ENCODE measurements at regions not wholly inside any gene's neighbourhood (a gene's known extent, or its start where the extent isn't known, plus 50 kb on each side); places are given as distances from the start of the nearest gene placed in this dataset.

DNA sequence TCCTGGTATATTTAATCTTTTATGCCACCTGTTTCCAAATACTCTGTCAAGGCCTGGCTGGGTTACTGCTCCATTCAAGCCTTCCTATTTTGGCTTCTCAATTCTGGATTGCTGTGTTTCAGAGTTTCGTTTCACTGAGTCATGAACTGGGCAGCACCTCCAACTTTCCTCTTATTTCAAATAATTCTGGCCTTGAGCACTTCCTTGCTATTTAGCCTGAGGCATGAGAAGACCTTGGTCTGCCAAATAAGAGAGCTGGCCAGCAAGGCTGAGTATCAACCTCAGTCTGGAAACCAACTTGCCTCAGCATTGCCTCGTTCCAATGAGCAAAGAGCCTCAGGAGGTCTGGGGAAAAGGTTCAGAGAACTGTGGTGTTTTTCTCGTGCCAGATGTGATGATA, 66.6 kb downstream of the TNFAIP3 start:
- no peaks in the 10 kb centered on the region for H3K36me3 ChIP-seq (ENCODE audit: low read depth, low read length)
- TF ChIP-seq EZH2 (IDR thresholded peaks at IDR 0.05; ENCODE audit: low read length, unreplicated experiment) (no peak), EZH2phosphoT487 (IDR thresholded peaks at IDR 0.05; ENCODE audit: borderline replicate concordance, low read length) (no peak)
- TF ChIP-seq, protein P1, sequence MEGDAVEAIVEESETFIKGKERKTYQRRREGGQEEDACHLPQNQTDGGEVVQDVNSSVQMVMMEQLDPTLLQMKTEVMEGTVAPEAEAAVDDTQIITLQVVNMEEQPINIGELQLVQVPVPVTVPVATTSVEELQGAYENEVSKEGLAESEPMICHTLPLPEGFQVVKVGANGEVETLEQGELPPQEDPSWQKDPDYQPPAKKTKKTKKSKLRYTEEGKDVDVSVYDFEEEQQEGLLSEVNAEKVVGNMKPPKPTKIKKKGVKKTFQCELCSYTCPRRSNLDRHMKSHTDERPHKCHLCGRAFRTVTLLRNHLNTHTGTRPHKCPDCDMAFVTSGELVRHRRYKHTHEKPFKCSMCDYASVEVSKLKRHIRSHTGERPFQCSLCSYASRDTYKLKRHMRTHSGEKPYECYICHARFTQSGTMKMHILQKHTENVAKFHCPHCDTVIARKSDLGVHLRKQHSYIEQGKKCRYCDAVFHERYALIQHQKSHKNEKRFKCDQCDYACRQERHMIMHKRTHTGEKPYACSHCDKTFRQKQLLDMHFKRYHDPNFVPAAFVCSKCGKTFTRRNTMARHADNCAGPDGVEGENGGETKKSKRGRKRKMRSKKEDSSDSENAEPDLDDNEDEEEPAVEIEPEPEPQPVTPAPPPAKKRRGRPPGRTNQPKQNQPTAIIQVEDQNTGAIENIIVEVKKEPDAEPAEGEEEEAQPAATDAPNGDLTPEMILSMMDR (conservative IDR thresholded peaks at IDR 0.05; ENCODE audit: low read depth, low read length) = no peak
- H3K27ac ChIP-seq (ENCODE audit: low read length) = peak overlapping the region; percentile 66
- peak overlapping the region; percentile 57 for H3K4me2 ChIP-seq (ENCODE audit: low read length)
- no peaks in the 10 kb centered on the region for H3K79me2 ChIP-seq (ENCODE audit: low read length)
- H3K9me3 ChIP-seq (ENCODE audit: low read length) = no peaks in the 10 kb centered on the region
- H3F3A ChIP-seq (ENCODE audit: low read length, unreplicated experiment) = no peaks in the 10 kb centered on the region
- peak overlapping the region; percentile 64 for H2AFZ ChIP-seq (ENCODE audit: low read length)
- H3K9ac ChIP-seq (ENCODE audit: low read length) = peak overlapping the region; percentile 21; the same call in 1 of the 2 replicates
- no peaks in the 10 kb centered on the region for H3K9me2 ChIP-seq (replicated peaks; ENCODE audit: low read length)
- intact Hi-C loops (cut with micrococcal nuclease) = no loop called here
- POLR2A ChIA-PET (ENCODE audit: unreplicated experiment) = interaction anchor here (0.6 kb wide), 1 partner anchor 301 kb away, joined by 3 read pairs; no protein-coding TSS in a partner anchor
- CTCF ChIA-PET = no interaction called here
- ATAC-seq (peak; percentile 27; the same call in 1 of the 2 replicates), DNase-seq (peak; percentile 70)
- H3K27me3 ChIP-seq (ENCODE audit: low read length) = no peaks in the 10 kb centered on the region
- H3K4me1 ChIP-seq (ENCODE audit: insufficient read depth, low read length) = peaks cover 24% of the 10 kb centered on the region
- H3K4me3 ChIP-seq (ENCODE audit: low read length) = no peak overlapping the region
- no peaks in the 10 kb centered on the region for H4K20me1 ChIP-seq (ENCODE audit: low read length)
- no TSS peak for BruUV-seq (replicated peaks)

DNA sequence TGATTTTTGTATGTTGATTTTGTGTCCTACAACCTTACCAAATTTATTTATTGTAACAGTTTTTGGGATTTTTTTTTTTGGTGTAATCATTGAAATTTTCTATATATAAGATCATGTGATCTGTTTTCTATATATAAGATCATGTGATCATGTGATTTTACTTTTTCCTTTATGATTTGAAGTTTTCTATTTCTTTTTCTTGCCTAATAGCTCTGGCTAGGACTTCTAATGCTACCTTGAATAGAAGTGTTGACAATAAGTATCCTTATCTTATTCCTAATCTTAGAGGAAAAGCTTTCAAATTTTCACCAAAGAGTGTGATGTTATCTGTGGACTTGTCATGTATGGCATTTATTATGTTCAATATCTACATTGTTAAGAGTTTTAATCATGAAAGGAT, 69.7 kb downstream of the TNFAIP3 start:
- no peak overlapping the region for H3K27ac ChIP-seq (ENCODE audit: low read length)
- CTCF ChIA-PET = no interaction called here

DNA sequence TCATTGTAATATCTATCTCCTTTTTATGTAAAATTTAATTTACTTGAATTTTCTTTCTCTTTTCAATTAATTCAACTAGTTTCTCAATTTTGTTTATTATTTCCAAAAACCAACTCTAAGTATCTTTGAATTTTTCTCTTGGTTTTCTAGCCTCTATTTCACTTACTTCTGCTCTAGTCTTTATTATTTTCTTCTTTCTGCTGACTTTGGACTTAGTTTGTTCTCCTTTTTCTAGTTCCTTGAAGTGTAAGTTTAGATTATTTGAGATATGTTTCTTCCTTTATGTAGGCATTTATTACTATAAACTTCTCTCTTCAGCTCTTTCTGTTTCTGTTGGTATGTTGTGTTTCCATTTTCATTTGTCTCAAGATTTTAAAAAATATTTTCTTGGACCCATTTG, 70.8 kb downstream of the TNFAIP3 start:
- TF ChIP-seq EZH2phosphoT487 (IDR thresholded peaks at IDR 0.05; ENCODE audit: borderline replicate concordance, low read length) = no peak
- TF ChIP-seq, protein P1 (conservative IDR thresholded peaks at IDR 0.05; ENCODE audit: low read depth, low read length) = no peak
- no peak for TF ChIP-seq EZH2 (IDR thresholded peaks at IDR 0.05; ENCODE audit: low read length, unreplicated experiment)
- Histone ChIP-seq H3K27ac (ENCODE audit: low read length) (no peak overlapping the region), H3K4me1 (ENCODE audit: insufficient read depth, low read length) (peaks cover 21% of the 10 kb centered on the region), H3K4me3 (ENCODE audit: low read length) (no peak overlapping the region), H3K9me2 (replicated peaks; ENCODE audit: low read length) (no peaks in the 10 kb centered on the region), H3K9me3 (ENCODE audit: low read length) (no peaks in the 10 kb centered on the region), H4K20me1 (ENCODE audit: low read length) (no peaks in the 10 kb centered on the region), H3K4me2 (ENCODE audit: low read length) (no peak overlapping the region), H3K9ac (ENCODE audit: low read length) (no peak overlapping the region), H2AFZ (ENCODE audit: low read length) (no peak overlapping the region), H3F3A (ENCODE audit: low read length, unreplicated experiment) (no peaks in the 10 kb centered on the region), H3K27me3 (ENCODE audit: low read length) (no peaks in the 10 kb centered on the region), H3K79me2 (ENCODE audit: low read length) (no peaks in the 10 kb centered on the region), H3K36me3 (ENCODE audit: low read depth, low read length) (no peaks in the 10 kb centered on the region; the same call in 1 of the 2 replicates)
- ChIA-PET CTCF (no interaction called here), POLR2A (ENCODE audit: unreplicated experiment) (no interaction called here)
- ATAC-seq (no peak), DNase-seq (no peak)
- intact Hi-C loops (cut with micrococcal nuclease) = no loop called here
- no TSS peak for BruUV-seq (replicated peaks)

More for the DNA sequence above, 69.7 kb downstream of the TNFAIP3 start:
- Histone ChIP-seq H3K4me3 (ENCODE audit: low read length) (no peak overlapping the region), H3K9me3 (ENCODE audit: low read length) (no peaks in the 10 kb centered on the region), H3K4me1 (ENCODE audit: insufficient read depth, low read length) (peaks cover 30% of the 10 kb centered on the region), H3K27me3 (ENCODE audit: low read length) (no peaks in the 10 kb centered on the region), H3K4me2 (ENCODE audit: low read length) (no peak overlapping the region), H3F3A (ENCODE audit: low read length, unreplicated experiment) (no peaks in the 10 kb centered on the region), H3K79me2 (ENCODE audit: low read length) (no peaks in the 10 kb centered on the region), H3K36me3 (ENCODE audit: low read depth, low read length) (no peaks in the 10 kb centered on the region; the same call in 1 of the 2 replicates), H2AFZ (ENCODE audit: low read length) (no peak overlapping the region), H4K20me1 (ENCODE audit: low read length) (no peaks in the 10 kb centered on the region), H3K9ac (ENCODE audit: low read length) (no peak overlapping the region), H3K9me2 (replicated peaks; ENCODE audit: low read length) (no peaks in the 10 kb centered on the region)
- no TSS peak for BruUV-seq (replicated peaks)
- POLR2A ChIA-PET (ENCODE audit: unreplicated experiment) = no interaction called here
- TF ChIP-seq, protein P1 (conservative IDR thresholded peaks at IDR 0.05; ENCODE audit: low read depth, low read length) = no peak
- DNase-seq (no peak), ATAC-seq (no peak)
- intact Hi-C loops (cut with micrococcal nuclease) = no loop called here
